H1 (cell line): ENCODE measurements at regions not wholly inside any gene's neighbourhood (a gene's known extent, or its start where the extent isn't known, plus 50 kb on each side); places are given as distances from the start of the nearest gene placed in this dataset.

ENCODE experiments used
- RBBP5 ChIP-seq: IDR thresholded peaks from 2 replicates; pipeline ENCODE4 v1.7.1; 2012; ENCODE audit warnings: low read depth, mild to moderate bottlenecking, inconsistent platforms, low read length, moderate library complexity, borderline replicate concordance
- SIX5 ChIP-seq: IDR thresholded peaks from 2 replicates; pipeline ENCODE4 v1.6.1; 2011; ENCODE audit warnings: mild to moderate bottlenecking, low read depth, low read length

- no peak for TF ChIP-seq SIX5
- no peak for TF ChIP-seq RBBP5
Observed at GRCh38 chr15:81910355-81911021, 135.3 kb downstream of the MEX3B start (continued).
